GM12878 (cell line): ENCODE measurements at regions not wholly inside any gene's neighbourhood (a gene's known extent, or its start where the extent isn't known, plus 50 kb on each side); places are given as distances from the start of the nearest gene placed in this dataset.

Experiments used
- ATAC-seq: fragments of 200-7000 bp; cut with Tn5 transposase; 3 replicates; pipeline ENCODE4 v1.9.1; 2020; ENCODE audit warnings: mild to moderate bottlenecking, moderate library complexity
- BruUV-seq: library from RNA; stranded (reverse); fragments of 400-500 nt; replicated peaks from 2 replicates; lab custom pipeline; 2021; lab: Mats Ljungman, UMichigan
- CTCF ChIA-PET: fragments of 300-600 bp; sonication (Branson Sonifier 250); formaldehyde crosslinking; extraction: SDS; loops from one replicate; lab custom pipeline; 2021; ENCODE audit warnings: inconsistent platforms; lab: Yijun Ruan, JAX
- POLR2A ChIA-PET: fragments of 350-600 bp; formaldehyde crosslinking; extraction: SDS; loops from one replicate; lab custom pipeline; 2021; ENCODE audit warnings: inconsistent platforms; lab: Charles Lee
- RAD21 ChIA-PET: fragments of 300-600 bp; sonication (Branson Sonifier 250); formaldehyde crosslinking; loops from one replicate; lab custom pipeline; 2023; ENCODE audit warnings: antibody characterized with exemption; ENCODE audit not compliant: unreplicated experiment; lab: Charles Lee
- SMC1A ChIA-PET: fragments of 300-600 bp; sonication (Branson Sonifier 250); formaldehyde crosslinking; loops from one replicate; lab custom pipeline; 2023; ENCODE audit not compliant: unreplicated experiment, uncharacterized antibody; lab: Charles Lee
- DNase-seq: peaks from one replicate; pipeline ENCODE4 v3.0.0-alpha.2; 2011; ENCODE audit warnings: low read depth, low spot score
- FAIRE-seq: peaks from 3 replicates; lab custom pipeline; 2011; peaks lifted over from hg19 to GRCh38; lab: Jason Lieb, UNC
- H2AFZ ChIP-seq: 2 replicates; pipeline ENCODE4 v1.6.0; 2011; ENCODE audit warnings: low read depth, low read length, control low read depth; ENCODE audit not compliant: control insufficient read depth
- H3K27ac ChIP-seq: 2 replicates; pipeline ENCODE4 v1.5.1; 2011; ENCODE audit warnings: control low read depth; ENCODE audit not compliant: control insufficient read depth, insufficient read depth
- H3K27me3 ChIP-seq, 2 experiments: replicated peaks in 1 of 2; 2 replicates each; pipeline versions ENCODE4 v1.6.0 to v1.6.1; 2011; ENCODE audit warnings: low read length in 1 of 2; ENCODE audit not compliant: control insufficient read depth in 2 of 2, insufficient read depth in 2 of 2
- H3K36me3 ChIP-seq, 2 experiments: 2 replicates each; pipeline ENCODE4 v1.5.1; 2011; ENCODE audit warnings: low read length in 1 of 2; ENCODE audit not compliant: control insufficient read depth in 2 of 2, insufficient read depth in 2 of 2
- H3K4me1 ChIP-seq: 2 replicates; pipeline ENCODE4 v1.6.1; 2011; ENCODE audit warnings: mild to moderate bottlenecking, low read length, moderate library complexity, mixed read lengths; ENCODE audit not compliant: control insufficient read depth, insufficient read depth
- H3K4me2 ChIP-seq: 2 replicates; pipeline ENCODE4 v1.6.0; 2011; ENCODE audit warnings: control low read depth; ENCODE audit not compliant: control insufficient read depth, insufficient read depth
- H3K4me3 ChIP-seq: fragments of 200-600 bp; sonication (generic); 2 replicates; pipeline ENCODE4 v1.5.1; 2016
- H3K79me2 ChIP-seq: 2 replicates; pipeline ENCODE4 v1.6.0; 2011; ENCODE audit warnings: low read length; ENCODE audit not compliant: control insufficient read depth, insufficient read depth
- H3K9ac ChIP-seq: 2 replicates; pipeline ENCODE4 v1.8.0; 2011; ENCODE audit warnings: low read length, control low read depth, mixed read lengths; ENCODE audit not compliant: control insufficient read depth, insufficient read depth
- H3K9me3 ChIP-seq: replicated peaks from 3 replicates; pipeline ENCODE4 v1.5.1; 2011; ENCODE audit warnings: mild to moderate bottlenecking, low read length; ENCODE audit not compliant: control insufficient read depth, insufficient read depth
- H4K20me1 ChIP-seq: 2 replicates; pipeline ENCODE4 v1.6.0; 2011; ENCODE audit not compliant: control insufficient read depth, insufficient read depth
- ATF2 ChIP-seq: IDR thresholded peaks from 2 replicates; pipeline ENCODE4 v1.6.1; 2012; ENCODE audit warnings: low read length, inconsistent platforms
- GATAD2B ChIP-seq: fragments of 450-650 bp; conservative IDR thresholded peaks from 2 replicates; pipeline ENCODE4 v1.6.1; 2017; ENCODE audit warnings: low read depth, mild to moderate bottlenecking, moderate library complexity
- MEF2B ChIP-seq: fragments of 450-650 bp; IDR thresholded peaks from 2 replicates; pipeline ENCODE4 v1.6.1; 2018; ENCODE audit warnings: mild to moderate bottlenecking, moderate library complexity; ENCODE audit not compliant: partially characterized antibody, poor library complexity, severe bottlenecking
- USF1 ChIP-seq: IDR thresholded peaks from 2 replicates; pipeline ENCODE4 v1.6.1; 2011; ENCODE audit warnings: borderline replicate concordance, low read depth, mild to moderate bottlenecking, moderate library complexity, mixed read lengths, low read length; ENCODE audit not compliant: insufficient read depth; ENCODE audit errors: extremely low read length
- in situ Hi-C: fragments of 300-500 bp; cut with MboI; formaldehyde crosslinking; loops from 9 replicates; pipeline ENCODE4 v1.14.3; 2018; ENCODE audit warnings: mixed read lengths
- intact Hi-C: fragments of 100-400 bp; cut with micrococcal nuclease; formaldehyde crosslinking; loops from one replicate; pipeline ENCODE4 v1.14.2; 2022; ENCODE audit not compliant: unreplicated experiment
- TF ChIP-seq, protein P1 (sequence below): fragments of 450-650 bp; IDR thresholded peaks from 2 replicates; pipeline ENCODE4 v1.6.1; 2014; ENCODE audit warnings: mild to moderate bottlenecking

- ATAC-seq = no peak
- Histone ChIP-seq H3K4me1 (peaks cover 13% of the 10 kb centered on the region), H3K4me2 (no peak overlapping the region), H3K9me3 (no peaks in the 10 kb centered on the region; the same call in 2 of the 3 replicates), H3K79me2 (no peaks in the 10 kb centered on the region), H3K27ac (no peak overlapping the region), H3K36me3 (no peaks in the 10 kb centered on the region), H3K4me3 (no peak overlapping the region), H2AFZ (no peak overlapping the region), H3K27me3 (no peaks in the 10 kb centered on the region), H4K20me1 (no peaks in the 10 kb centered on the region), H3K9ac (no peak overlapping the region)
- in situ Hi-C loops = no loop called here
- FAIRE-seq = no peak
- POLR2A ChIA-PET = no interaction called here
- SMC1A ChIA-PET = no interaction called here
- BruUV-seq = no TSS peak
- no peak for DNase-seq
- TF ChIP-seq USF1 = no peak
- TF ChIP-seq, protein P1, sequence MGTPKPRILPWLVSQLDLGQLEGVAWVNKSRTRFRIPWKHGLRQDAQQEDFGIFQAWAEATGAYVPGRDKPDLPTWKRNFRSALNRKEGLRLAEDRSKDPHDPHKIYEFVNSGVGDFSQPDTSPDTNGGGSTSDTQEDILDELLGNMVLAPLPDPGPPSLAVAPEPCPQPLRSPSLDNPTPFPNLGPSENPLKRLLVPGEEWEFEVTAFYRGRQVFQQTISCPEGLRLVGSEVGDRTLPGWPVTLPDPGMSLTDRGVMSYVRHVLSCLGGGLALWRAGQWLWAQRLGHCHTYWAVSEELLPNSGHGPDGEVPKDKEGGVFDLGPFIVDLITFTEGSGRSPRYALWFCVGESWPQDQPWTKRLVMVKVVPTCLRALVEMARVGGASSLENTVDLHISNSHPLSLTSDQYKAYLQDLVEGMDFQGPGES = no peak
- TF ChIP-seq GATAD2B = no peak
- no peak for TF ChIP-seq ATF2
- TF ChIP-seq MEF2B = no peak
- CTCF ChIA-PET = no interaction called here
- intact Hi-C loops = no loop called here
- RAD21 ChIA-PET = no interaction called here
These were observed 124.7 kb upstream of the C1orf174 start for GRCh38 chr1:4024811-4025210.
